Neural cell (in vitro differentiated cells): ENCODE measurements at regions not wholly inside any gene's neighbourhood (a gene's known extent, or its start where the extent isn't known, plus 50 kb on each side); places are given as distances from the start of the nearest gene placed in this dataset.

Experiments used
- H2AFZ ChIP-seq: fragments of 200-600, 300-800 bp; sonication (generic), shearing (Covaris generic); 2 replicates; pipeline ENCODE4 v1.6.0; 2014; ENCODE audit warnings: low read depth, mild to moderate bottlenecking, antibody characterized with exemption, low read length, moderate library complexity
- H3F3A ChIP-seq: fragments of 200-600 bp; shearing (Covaris generic); 2 replicates; pipeline ENCODE4 v1.6.1; 2016; ENCODE audit warnings: mild to moderate bottlenecking, moderate library complexity, mixed read lengths, antibody characterized with exemption, low read length; ENCODE audit not compliant: insufficient read depth, poor library complexity, severe bottlenecking
- H3K27ac ChIP-seq: fragments of 200-600, 300-800 bp; sonication (generic), shearing (Covaris generic); 2 replicates; pipeline ENCODE4 v1.5.1; 2014; ENCODE audit warnings: mild to moderate bottlenecking, low read length, moderate library complexity
- H3K27me3 ChIP-seq: fragments of 300-800, 200-600 bp; sonication (generic), shearing (Covaris generic); 2 replicates; pipeline ENCODE4 v1.6.0; 2014; ENCODE audit warnings: mild to moderate bottlenecking, low read depth, low read length, moderate library complexity; ENCODE audit not compliant: insufficient read depth
- H3K36me3 ChIP-seq: fragments of 300-800, 200-600 bp; sonication (generic), shearing (Covaris generic); 2 replicates; pipeline ENCODE4 v1.5.1; 2014; ENCODE audit warnings: mild to moderate bottlenecking, antibody characterized with exemption, low read length, moderate library complexity; ENCODE audit not compliant: insufficient read depth
- H3K4me2 ChIP-seq: fragments of 300-800, 200-600 bp; sonication (generic), shearing (Covaris generic); 2 replicates; pipeline ENCODE4 v1.6.0; 2014; ENCODE audit warnings: mild to moderate bottlenecking, low read length
- H3K4me3 ChIP-seq: fragments of 300-800, 200-600 bp; sonication (generic), shearing (Covaris generic); 2 replicates; pipeline ENCODE4 v1.5.1; 2014; ENCODE audit warnings: mild to moderate bottlenecking, low read length, moderate library complexity
- H3K79me2 ChIP-seq: fragments of 200-600 bp; shearing (Covaris generic); replicated peaks from 2 replicates; pipeline ENCODE4 v1.6.0; 2014; ENCODE audit warnings: mild to moderate bottlenecking, low read length, moderate library complexity; ENCODE audit not compliant: insufficient read depth
- H3K9ac ChIP-seq: fragments of 300-800, 200-600 bp; sonication (generic), shearing (Covaris generic); 2 replicates; pipeline ENCODE4 v1.6.1; 2016; ENCODE audit warnings: mild to moderate bottlenecking, low read length, mixed read lengths
- H3K9me2 ChIP-seq: fragments of 200-600 bp; shearing (Covaris generic); 2 replicates; pipeline ENCODE4 v1.6.1; 2016; ENCODE audit warnings: mild to moderate bottlenecking, low read length, mixed read lengths; ENCODE audit not compliant: insufficient read depth
- H3K9me3 ChIP-seq: fragments of 200-600, 300-800 bp; sonication (generic), shearing (Covaris generic); 2 replicates; pipeline ENCODE4 v1.6.1; 2016; ENCODE audit warnings: mild to moderate bottlenecking, mixed run types, low read length, moderate library complexity, mixed read lengths
- H4K20me1 ChIP-seq: fragments of 200-600 bp; shearing (Covaris generic); 2 replicates; pipeline ENCODE4 v1.6.1; 2016; ENCODE audit warnings: mild to moderate bottlenecking, mixed run types; ENCODE audit not compliant: insufficient read depth
- CTCF ChIP-seq: fragments of 450-650 bp; IDR thresholded peaks from 2 replicates; pipeline ENCODE4 v1.5.1; 2014; ENCODE audit warnings: antibody characterized with exemption, mild to moderate bottlenecking, moderate library complexity; ENCODE audit not compliant: poor library complexity, severe bottlenecking
- EP300 ChIP-seq: fragments of 450-650 bp; conservative IDR thresholded peaks from 2 replicates; pipeline ENCODE4 v1.6.1; 2014; ENCODE audit warnings: antibody characterized with exemption, mild to moderate bottlenecking, moderate library complexity; ENCODE audit not compliant: poor library complexity, severe bottlenecking
- EZH2 ChIP-seq: fragments of 200-600, 300-800 bp; shearing (Covaris generic), sonication (generic); IDR thresholded peaks from 2 replicates; pipeline ENCODE4 v1.6.1; 2014; ENCODE audit warnings: antibody characterized with exemption, low read length, borderline replicate concordance, mild to moderate bottlenecking; ENCODE audit not compliant: insufficient read depth, poor library complexity, severe bottlenecking
- MXI1 ChIP-seq: fragments of 450-650 bp; conservative IDR thresholded peaks from 2 replicates; pipeline ENCODE4 v1.6.1; 2014; ENCODE audit warnings: antibody characterized with exemption, mild to moderate bottlenecking; ENCODE audit not compliant: poor library complexity, severe bottlenecking
- POLR2AphosphoS5 ChIP-seq: IDR thresholded peaks from 2 replicates; pipeline ENCODE4 v1.6.1; 2012
- RAD21 ChIP-seq: fragments of 450-650 bp; conservative IDR thresholded peaks from 2 replicates; pipeline ENCODE4 v1.6.1; 2014; ENCODE audit warnings: antibody characterized with exemption, mild to moderate bottlenecking, moderate library complexity
- REST ChIP-seq: IDR thresholded peaks from 2 replicates; pipeline ENCODE4 v1.6.1; 2012; ENCODE audit warnings: borderline replicate concordance
- SMC3 ChIP-seq: fragments of 450-650 bp; conservative IDR thresholded peaks from 2 replicates; pipeline ENCODE4 v1.6.1; 2014; ENCODE audit warnings: antibody characterized with exemption, mild to moderate bottlenecking, moderate library complexity; ENCODE audit not compliant: poor library complexity
- TAF1 ChIP-seq: IDR thresholded peaks from 2 replicates; pipeline ENCODE4 v1.6.1; 2012; ENCODE audit warnings: low read depth

- Histone ChIP-seq H3K9me3 (no peaks in the 10 kb centered on the region), H3F3A (no peaks in the 10 kb centered on the region)
- TF ChIP-seq EZH2, result no peak
- TF ChIP-seq POLR2AphosphoS5, result no peak
- no peak for TF ChIP-seq TAF1
- no peak for TF ChIP-seq MXI1
- TF ChIP-seq CTCF, result no peak
- no peak for TF ChIP-seq SMC3
- no peak for TF ChIP-seq EP300
- no peak for TF ChIP-seq RAD21
- no peak for TF ChIP-seq REST
These were observed 554.6 kb upstream of the TNP1 start for GRCh38 chr2:217414429-217414828.

GRCh38 chr2:217413193-217413592, 553.3 kb upstream of the TNP1 start:
- no peak overlapping the region for H3K4me3 ChIP-seq
- TF ChIP-seq POLR2AphosphoS5 (no peak), TAF1 (no peak)
- H3K9me2 ChIP-seq, result no peaks in the 10 kb centered on the region
- no peak overlapping the region for H3K27ac ChIP-seq
- no peaks in the 10 kb centered on the region for H4K20me1 ChIP-seq
- no peaks in the 10 kb centered on the region for H3K79me2 ChIP-seq
- no peak overlapping the region for H2AFZ ChIP-seq
- H3K36me3 ChIP-seq, result no peaks in the 10 kb centered on the region
- H3F3A ChIP-seq, result no peaks in the 10 kb centered on the region
- no peaks in the 10 kb centered on the region for H3K27me3 ChIP-seq
- no peak overlapping the region for H3K9ac ChIP-seq
- H3K4me2 ChIP-seq, result no peak overlapping the region
- no peaks in the 10 kb centered on the region for H3K9me3 ChIP-seq

More at GRCh38 chr2:217414429-217414828, 554.6 kb upstream of the TNP1 start:
- Histone ChIP-seq H3K36me3 (no peaks in the 10 kb centered on the region), H3K4me3 (no peak overlapping the region), H2AFZ (no peak overlapping the region), H3K27ac (no peak overlapping the region), H3K27me3 (no peaks in the 10 kb centered on the region), H3K79me2 (no peaks in the 10 kb centered on the region), H3K9me2 (no peaks in the 10 kb centered on the region), H3K4me2 (no peak overlapping the region), H3K9ac (no peak overlapping the region), H4K20me1 (no peaks in the 10 kb centered on the region)

GRCh38 chr2:217412721-217413120, 552.9 kb upstream of the TNP1 start:
- no peak overlapping the region for H3K4me3 ChIP-seq
- no peak overlapping the region for H2AFZ ChIP-seq

More at GRCh38 chr2:217412721-217413120, 552.9 kb upstream of the TNP1 start:
- H3K9ac ChIP-seq, result no peak overlapping the region
- no peaks in the 10 kb centered on the region for H3K9me3 ChIP-seq
- H4K20me1 ChIP-seq, result no peaks in the 10 kb centered on the region
- no peaks in the 10 kb centered on the region for H3K27me3 ChIP-seq
- H3F3A ChIP-seq, result no peaks in the 10 kb centered on the region
- no peak overlapping the region for H3K27ac ChIP-seq
- H3K9me2 ChIP-seq, result no peaks in the 10 kb centered on the region
- no peaks in the 10 kb centered on the region for H3K79me2 ChIP-seq
- H3K4me2 ChIP-seq, result no peak overlapping the region
- TF ChIP-seq RAD21 (no peak), MXI1 (no peak), POLR2AphosphoS5 (no peak), SMC3 (no peak), EP300 (no peak), TAF1 (no peak), EZH2 (no peak), REST (no peak), CTCF (no peak)
- H3K36me3 ChIP-seq, result no peaks in the 10 kb centered on the region
